K562 (cell line): ENCODE measurements at regions not wholly inside any gene's neighbourhood (a gene's known extent, or its start where the extent isn't known, plus 50 kb on each side); places are given as distances from the start of the nearest gene placed in this dataset.

Experiments
- ATAC-seq: fragments of 200-7000 bp; cut with Tn5 transposase; 3 replicates; pipeline ENCODE4 v1.9.1; 2020; ENCODE audit warnings: moderate library complexity
- BruUV-seq: library from RNA; stranded (reverse); fragments of 400-500 nt; replicated peaks from 2 replicates; lab custom pipeline; 2021; lab: Mats Ljungman, UMichigan
- CTCF ChIA-PET: fragments of 300-600 bp; formaldehyde crosslinking; extraction: SDS; loops from one replicate; lab custom pipeline; 2021; ENCODE audit warnings: low intra/inter-chr PET ratio; lab: Yijun Ruan, JAX
- POLR2A ChIA-PET: fragments of 300-600, 350-650 bp; sonication (Branson Sonifier 250); formaldehyde crosslinking; extraction: SDS; loops from one replicate; lab custom pipeline; 2021; ENCODE audit warnings: antibody characterized with exemption, inconsistent platforms; lab: Yijun Ruan, JAX
- DNase-seq, 4 experiments: peaks; one replicate each; pipeline versions ENCODE4 v3.0.0 to v3.0.0-alpha.2; 2011 to 2018; ENCODE audit warnings: low spot score in 3 of 4, mixed read lengths in 3 of 4; ENCODE audit errors: extremely low read depth in 1 of 4
- FAIRE-seq: peaks from 2 replicates; lab custom pipeline; 2011; peaks lifted over from hg19 to GRCh38; lab: Jason Lieb, UNC
- H2AFZ ChIP-seq: 2 replicates; pipeline ENCODE4 v1.6.0; 2011; ENCODE audit warnings: low read depth, low read length, control low read depth, inconsistent platforms
- H3K27ac ChIP-seq: fragments of 200-600 bp; 3 replicates; pipeline ENCODE4 v1.8.0; 2011; ENCODE audit warnings: low read depth, mild to moderate bottlenecking, control low read depth, inconsistent platforms, low read length, moderate library complexity, mixed read lengths; ENCODE audit errors: extremely low read depth
- H3K27me3 ChIP-seq, 2 experiments: fragments of 300-600 bp in 1 of 2; 2 replicates in 1 of 2; 3 replicates in 1 of 2; pipeline versions ENCODE4 v1.6.0 to v1.8.0; 2011; ENCODE audit warnings: inconsistent platforms in 2 of 2, low read length in 2 of 2, mild to moderate bottlenecking in 1 of 2, mixed read lengths in 1 of 2, moderate library complexity in 1 of 2; ENCODE audit not compliant: control insufficient read depth in 2 of 2, insufficient read depth in 2 of 2
- H3K36me3 ChIP-seq: fragments of 300-600 bp; 3 replicates; pipeline ENCODE4 v1.8.0; 2011; ENCODE audit warnings: mild to moderate bottlenecking, low read length, inconsistent platforms; ENCODE audit not compliant: control insufficient read depth, insufficient read depth
- H3K4me1 ChIP-seq, 2 experiments: fragments of 200-600 bp in 1 of 2; replicated peaks in 1 of 2; 2 replicates in 1 of 2; 3 replicates in 1 of 2; pipeline versions ENCODE4 v1.5.1 to v1.8.0; 2011; ENCODE audit warnings: inconsistent platforms in 2 of 2, low read length in 2 of 2, mild to moderate bottlenecking in 1 of 2, mixed read lengths in 1 of 2, moderate library complexity in 1 of 2; ENCODE audit not compliant: control insufficient read depth in 2 of 2, insufficient read depth in 2 of 2
- H3K4me2 ChIP-seq: 2 replicates; pipeline ENCODE4 v1.6.1; 2011; ENCODE audit warnings: low read length, control low read depth, inconsistent platforms, mixed read lengths; ENCODE audit not compliant: insufficient read depth
- H3K4me3 ChIP-seq: fragments of 200-600 bp; sonication (generic), shearing (Covaris generic); 2 replicates; pipeline ENCODE4 v1.5.1; 2016; ENCODE audit warnings: control low read depth, inconsistent platforms
- H3K79me2 ChIP-seq: fragments of 200-600 bp; 3 replicates; pipeline ENCODE4 v1.8.0; 2011; ENCODE audit warnings: low read length, inconsistent platforms; ENCODE audit not compliant: control insufficient read depth, insufficient read depth
- H3K9ac ChIP-seq, 2 experiments: 2 replicates each; pipeline versions ENCODE4 v1.6.0 to v1.6.1; 2011; ENCODE audit warnings: low read depth in 2 of 2, low read length in 2 of 2, control low read depth in 1 of 2, inconsistent platforms in 1 of 2, mild to moderate bottlenecking in 1 of 2, mixed read lengths in 1 of 2; ENCODE audit not compliant: insufficient read depth in 1 of 2
- H3K9me1 ChIP-seq: one replicate; pipeline ENCODE4 v1.6.0; 2011; ENCODE audit warnings: inconsistent platforms, mild to moderate bottlenecking, low read length, moderate library complexity; ENCODE audit not compliant: control insufficient read depth, insufficient read depth
- H3K9me3 ChIP-seq: replicated peaks from 2 replicates; pipeline ENCODE4 v1.5.1; 2011; ENCODE audit warnings: low read depth, low read length, inconsistent platforms; ENCODE audit not compliant: control insufficient read depth, insufficient read depth
- H4K20me1 ChIP-seq: replicated peaks from 2 replicates; pipeline ENCODE4 v1.6.1; 2011; ENCODE audit warnings: low read length, inconsistent platforms, mixed read lengths; ENCODE audit not compliant: control insufficient read depth, insufficient read depth
- ARID2 ChIP-seq: fragments of 450-650 bp; IDR thresholded peaks from 2 replicates; pipeline ENCODE4 v1.6.1; 2017; ENCODE audit warnings: antibody characterized with exemption, mild to moderate bottlenecking
- BMI1 ChIP-seq: fragments of 150-350 bp; IDR thresholded peaks from 2 replicates; pipeline ENCODE4 v1.6.1; 2014; ENCODE audit warnings: low read length
- CBX1 ChIP-seq: sonication (generic); IDR thresholded peaks from 2 replicates; pipeline ENCODE4 v1.6.1; 2016; ENCODE audit warnings: antibody characterized with exemption, low read depth, mild to moderate bottlenecking
- COPS2 ChIP-seq: fragments of 450-650 bp; conservative IDR thresholded peaks from 2 replicates; pipeline ENCODE4 v1.6.1; 2016; ENCODE audit warnings: mild to moderate bottlenecking, moderate library complexity
- CREM ChIP-seq: IDR thresholded peaks from 2 replicates; pipeline ENCODE4 v1.6.1; 2014; ENCODE audit warnings: antibody characterized with exemption, low read depth
- CTBP1 ChIP-seq: fragments of 450-650 bp; IDR thresholded peaks from 2 replicates; pipeline ENCODE4 v1.6.1; 2016; ENCODE audit warnings: borderline replicate concordance
- CXXC5 ChIP-seq: fragments of 250-450 bp; sonication (Bioruptor Pico); IDR thresholded peaks from 2 replicates; pipeline ENCODE4 v1.8.0; 2022; ENCODE audit warnings: inconsistent platforms, mild to moderate bottlenecking, moderate library complexity
- GATAD2A ChIP-seq: fragments of 450-650 bp; IDR thresholded peaks from 2 replicates; pipeline ENCODE4 v1.6.1; 2017
- GTF2E2 ChIP-seq: fragments of 200-800 bp; sonication (Bioruptor generic); IDR thresholded peaks from 2 replicates; pipeline ENCODE4 v1.6.1; 2016; ENCODE audit warnings: missing genetic modification characterization, missing compliant biosample characterization
- HDAC1 ChIP-seq, 2 experiments: fragments of 450-650 bp; IDR thresholded peaks; 2 replicates each; pipeline ENCODE4 v1.6.1; 2016 to 2017; ENCODE audit warnings: inconsistent platforms in 1 of 2, mild to moderate bottlenecking in 1 of 2, moderate library complexity in 1 of 2
- HMBOX1 ChIP-seq: sonication (generic); IDR thresholded peaks from 2 replicates; pipeline ENCODE4 v1.6.1; 2016
- JUN ChIP-seq, 2 experiments: sonication (generic) in 1 of 2; formaldehyde crosslinking in 1 of 2; IDR thresholded peaks; 2 replicates each; pipeline versions ENCODE4 v1.6.1 to v1.8.0; 2012 to 2022; ENCODE audit warnings: borderline replicate concordance in 2 of 2, mild to moderate bottlenecking in 2 of 2, improper control_type of control experiment in 1 of 2, low read depth in 1 of 2, low read length in 1 of 2, missing genetic modification reagents in 1 of 2
- KAT2B ChIP-seq: IDR thresholded peaks from one replicate; pipeline ENCODE4 v1.6.1; 2012; ENCODE audit warnings: low read depth, mild to moderate bottlenecking, control low read depth, inconsistent platforms, low read length, moderate library complexity
- KLF6 ChIP-seq: fragments of 250-450 bp; sonication (Bioruptor Pico); IDR thresholded peaks from 2 replicates; pipeline ENCODE4 v1.4.0; 2020; ENCODE audit warnings: mild to moderate bottlenecking, moderate library complexity, borderline replicate concordance
- NEUROD1 ChIP-seq: fragments of 150-350 bp; IDR thresholded peaks from 2 replicates; pipeline ENCODE4 v1.6.1; 2014; ENCODE audit warnings: borderline replicate concordance, low read length, low read depth; ENCODE audit not compliant: partially characterized antibody
- PKNOX1 ChIP-seq: fragments of 450-650 bp; IDR thresholded peaks from 2 replicates; pipeline ENCODE4 v1.6.1; 2016
- POLR2A ChIP-seq: fragments of 450-650 bp; conservative IDR thresholded peaks from 2 replicates; pipeline ENCODE4 v1.6.1; 2016
- ZNF175 ChIP-seq: fragments of 200-800 bp; sonication (Bioruptor generic); IDR thresholded peaks from 2 replicates; pipeline ENCODE4 v1.6.1; 2016; ENCODE audit warnings: low read depth, mild to moderate bottlenecking, missing genetic modification characterization, missing compliant biosample characterization
- ZNF23 ChIP-seq: fragments of 250-450 bp; sonication (Bioruptor Pico); IDR thresholded peaks from 2 replicates; pipeline ENCODE4 v1.4.0; 2020; ENCODE audit warnings: mild to moderate bottlenecking
- WGBS: fragments of 100-300 bp; shearing (Covaris generic); methylation state at CpG from one replicate; pipeline ENCODE4 v1.1.6; 2016; ENCODE audit warnings: low coverage, mixed read lengths; ENCODE audit not compliant: insufficient coverage; ENCODE audit errors: missing lambda C conversion rate; 5-methylcytosine and 5-hydroxymethylcytosine counted together
- in situ Hi-C: fragments of 300-500 bp; cut with MboI; formaldehyde crosslinking; loops from 4 replicates; pipeline ENCODE4 v1.15.0; 2018; ENCODE audit warnings: inconsistent platforms, mixed read lengths
- intact Hi-C: fragments of 100-400 bp; cut with micrococcal nuclease; formaldehyde crosslinking; loops from 2 replicates; pipeline ENCODE4 v1.14.2; 2022

GRCh38 chr13:103839460-103839859 lies 773.2 kb upstream of the SLC10A2 start:
- FAIRE-seq (no peak), ATAC-seq (no peak), DNase-seq (no peak)
- Histone ChIP-seq H3K9ac (no peak overlapping the region), H3K27me3 (no peaks in the 10 kb centered on the region), H3K79me2 (no peaks in the 10 kb centered on the region), H2AFZ (no peak overlapping the region), H3K4me3 (no peak overlapping the region), H3K36me3 (no peaks in the 10 kb centered on the region), H3K4me2 (no peak overlapping the region), H3K9me3 (no peaks in the 10 kb centered on the region), H3K9me1 (no peaks in the 10 kb centered on the region), H3K27ac (no peak overlapping the region), H3K4me1 (no peaks in the 10 kb centered on the region), H4K20me1 (no peaks in the 10 kb centered on the region)
- WGBS = 11% methylated on average over 3 of the region's 3 CpGs
- in situ Hi-C loops (no loop called here), intact Hi-C loops (no loop called here)
- POLR2A ChIA-PET = no interaction called here
- CTCF ChIA-PET = no interaction called here
- TF ChIP-seq GATAD2A (no peak), JUN (IDR thresholded peaks at IDR 0.05; ENCODE audit: borderline replicate concordance, low read depth, low read length) (no peak), JUN (CRISPR knock-in tag; IDR thresholded peaks at IDR 0.05; ENCODE audit: borderline replicate concordance) (no peak), CBX1 (no peak), ZNF23 (no peak), BMI1 (no peak), POLR2A (no peak), CREM (no peak), HDAC1 (IDR thresholded peaks at IDR 0.05) (no peak), CXXC5 (no peak), ZNF175 (no peak), COPS2 (no peak), KLF6 (CRISPR knock-in tag) (no peak), NEUROD1 (no peak), CTBP1 (no peak), PKNOX1 (no peak), ARID2 (no peak), GTF2E2 (tag) (no peak), HMBOX1 (no peak), KAT2B (no peak)
- BruUV-seq = no TSS peak
